Kidney glomerular epithelial cell (primary cell): ENCODE measurements at regions not wholly inside any gene's neighbourhood (a gene's known extent, or its start where the extent isn't known, plus 50 kb on each side); places are given as distances from the start of the nearest gene placed in this dataset.

Source experiments
- DNase-seq: peaks from one replicate; lab custom pipeline; 2025; lab: John Stamatoyannopoulos, UW

DNA sequence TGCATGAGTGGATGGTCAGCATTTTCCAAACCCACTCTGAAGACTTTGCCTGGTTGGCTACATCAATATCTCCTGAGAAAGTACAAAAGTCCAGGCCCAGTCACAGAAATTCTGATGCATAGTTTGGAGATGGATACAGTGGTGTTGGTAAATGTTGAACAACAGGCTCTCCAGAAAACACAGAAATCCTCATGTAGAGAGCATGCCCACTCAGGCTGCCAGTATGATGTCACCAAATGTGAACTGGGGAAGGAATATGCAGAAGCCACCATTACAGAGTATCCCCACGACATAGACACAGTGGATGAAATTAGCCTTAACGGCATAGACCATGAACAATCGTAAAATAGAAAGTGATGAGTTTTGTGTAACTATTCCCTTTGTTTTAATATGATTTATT lies 97.1 kb upstream of the NXT1 start:
- DNase-seq = no peak

DNA sequence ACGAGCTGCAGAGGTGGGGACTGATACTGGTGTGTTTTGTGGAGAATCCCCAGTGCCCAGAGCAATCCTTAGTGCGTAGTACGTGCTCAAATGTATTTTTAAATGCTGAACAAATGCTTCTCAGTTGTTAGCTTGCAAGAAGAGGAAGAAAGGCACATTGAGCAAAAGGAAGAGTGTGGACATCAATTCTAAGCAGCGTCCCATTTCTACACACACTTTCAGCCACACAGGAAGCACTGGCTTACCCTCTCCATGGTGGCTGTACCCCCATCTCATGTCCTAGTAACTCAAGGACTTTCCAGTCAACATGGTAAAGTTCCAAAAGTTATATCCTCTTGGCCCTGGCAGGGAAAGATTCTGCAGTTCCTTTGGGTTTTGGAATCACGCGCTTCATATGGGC lies 98.8 kb upstream of the NXT1 start:
- no peak for DNase-seq

DNA sequence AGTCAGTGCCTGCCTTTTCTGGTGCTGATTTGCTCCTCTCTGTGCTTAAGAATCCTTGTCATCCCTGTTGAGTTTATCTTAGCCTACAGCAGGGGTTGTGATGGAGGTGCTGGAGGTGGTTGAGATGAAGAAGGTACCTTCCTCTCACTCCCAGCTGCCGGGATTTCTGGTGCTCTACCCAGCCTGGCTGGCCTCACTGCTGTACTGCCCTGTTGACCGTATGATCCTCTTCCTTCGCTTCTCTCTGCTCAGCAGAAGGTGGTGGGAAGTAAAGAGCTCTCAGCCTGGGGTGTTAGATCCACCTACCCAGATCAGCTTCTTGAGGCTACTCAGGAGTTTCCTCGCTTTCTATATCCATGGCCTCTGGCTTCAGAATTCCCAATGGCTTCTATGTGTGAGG lies 101.0 kb upstream of the NXT1 start:
- no peak for DNase-seq

DNA sequence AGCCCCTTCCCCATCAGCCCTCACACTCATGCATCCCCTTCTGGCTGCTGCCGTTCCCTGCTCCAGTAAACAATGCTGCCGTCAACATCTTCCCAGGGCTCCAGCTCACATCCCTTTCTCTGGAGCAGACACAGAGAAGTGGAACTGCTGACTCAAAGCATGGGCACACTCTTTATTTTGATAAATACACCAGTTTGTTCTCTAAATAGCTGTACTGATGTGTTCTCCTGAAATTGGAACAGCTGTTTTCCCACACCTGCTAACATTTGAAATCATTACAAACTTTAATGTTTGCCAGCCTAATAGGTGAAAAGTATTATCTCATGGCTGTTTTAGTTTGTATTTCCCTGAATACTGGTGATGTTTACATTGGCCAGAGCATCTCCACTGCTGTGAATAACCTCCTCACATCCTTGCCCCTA lies 102.1 kb upstream of the NXT1 start:
- no peak for DNase-seq

DNA sequence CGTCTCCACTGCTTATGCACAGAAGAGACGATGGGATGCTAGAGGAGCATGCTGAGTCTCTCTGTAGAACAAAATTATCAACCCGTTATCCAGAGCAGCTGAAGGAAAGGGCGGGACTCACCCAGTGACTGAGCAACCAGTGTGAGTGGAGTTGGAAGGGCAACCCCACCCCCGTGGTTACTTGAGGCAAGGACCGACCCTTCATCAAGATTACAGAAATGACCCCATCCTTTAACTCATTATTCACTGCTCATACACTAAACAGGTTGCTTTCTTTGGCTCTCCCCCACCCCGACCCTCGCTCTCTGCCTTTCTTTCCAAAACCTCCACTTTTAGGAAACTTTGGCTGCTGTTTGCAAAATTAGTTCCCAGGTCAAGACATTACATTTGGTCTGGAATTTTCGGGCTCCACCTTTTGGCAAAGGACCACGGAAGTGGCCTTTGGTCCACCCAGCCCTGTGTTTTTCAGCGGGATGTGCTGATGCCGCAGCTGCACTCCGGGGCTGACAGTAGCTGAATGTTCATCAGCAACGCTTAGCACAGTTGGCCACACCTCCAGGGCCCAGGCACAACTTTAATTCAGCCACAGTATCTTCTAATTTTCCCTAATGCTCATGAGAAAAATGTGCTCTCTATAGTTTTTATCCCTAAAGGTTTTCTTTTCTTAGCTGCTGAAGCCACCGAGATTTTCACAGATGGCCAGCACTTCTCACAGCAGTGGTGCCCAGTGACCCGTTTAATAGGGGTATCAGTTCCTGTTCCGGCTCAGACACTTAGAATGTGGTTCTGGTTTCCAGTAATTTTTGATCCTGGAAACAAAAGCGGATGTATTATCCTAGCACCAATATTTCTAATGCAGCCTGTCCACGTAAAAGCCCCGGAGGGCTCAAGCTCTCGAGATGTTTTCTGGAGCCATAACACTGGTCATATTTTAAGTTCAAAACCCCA lies 103.6 kb upstream of the NXT1 start:
- DNase-seq = no peak

- no peak for DNase-seq
Measured at GRCh38 chr20:23245553-23246181, 104.9 kb upstream of the NXT1 start.

DNA sequence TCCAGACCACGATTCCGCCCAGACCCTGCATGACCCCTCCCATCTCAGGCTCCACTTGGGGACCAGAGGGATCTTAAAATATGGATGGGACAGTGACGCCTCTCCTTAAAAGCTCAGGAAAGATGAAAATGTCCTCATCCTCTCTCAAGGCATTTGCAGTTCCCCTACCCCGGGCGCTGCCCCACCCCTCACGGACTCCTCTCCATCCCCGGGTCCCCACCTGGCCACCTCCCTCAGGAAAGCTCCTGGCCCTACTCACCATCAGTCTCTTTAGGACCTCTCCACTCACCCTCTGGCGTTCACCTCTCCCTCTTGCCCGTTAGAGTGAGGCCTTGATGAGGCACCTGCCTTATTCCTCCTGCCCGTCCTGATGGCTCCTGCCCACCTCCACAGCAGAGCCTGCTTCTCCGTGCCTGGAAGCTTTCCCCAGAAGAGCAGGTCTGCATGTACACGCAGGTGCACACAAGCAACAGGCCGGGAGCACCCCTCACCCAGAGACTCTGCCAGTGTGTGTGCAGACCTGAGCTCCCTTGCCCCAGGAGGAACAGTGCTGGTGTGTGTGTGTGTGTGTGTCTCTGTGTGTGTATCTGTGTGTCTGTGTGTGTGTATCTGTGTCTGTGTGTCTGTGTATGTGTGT lies 105.6 kb upstream of the NXT1 start:
- DNase-seq = no peak

GRCh38 chr20:23244156-23244915 lies 106.3 kb upstream of the NXT1 start:
- DNase-seq = no peak

DNA sequence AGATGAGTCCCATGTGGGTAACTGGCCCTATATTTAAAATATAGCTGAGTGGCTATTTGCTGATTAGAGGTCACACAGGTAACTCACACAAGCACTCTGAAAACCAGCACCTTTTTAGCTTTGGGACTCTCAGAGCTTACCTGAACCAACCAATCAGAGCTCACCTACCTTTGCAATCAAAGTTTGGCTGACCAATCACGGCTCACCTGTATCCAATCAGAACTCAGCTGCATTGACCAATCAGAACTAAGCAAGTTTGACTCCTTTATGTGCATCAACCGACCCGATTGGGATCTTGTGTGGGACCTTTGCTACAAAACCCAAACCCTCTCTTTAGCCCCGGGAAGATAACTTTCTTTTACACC lies 106.8 kb upstream of the NXT1 start:
- DNase-seq = no peak

DNA sequence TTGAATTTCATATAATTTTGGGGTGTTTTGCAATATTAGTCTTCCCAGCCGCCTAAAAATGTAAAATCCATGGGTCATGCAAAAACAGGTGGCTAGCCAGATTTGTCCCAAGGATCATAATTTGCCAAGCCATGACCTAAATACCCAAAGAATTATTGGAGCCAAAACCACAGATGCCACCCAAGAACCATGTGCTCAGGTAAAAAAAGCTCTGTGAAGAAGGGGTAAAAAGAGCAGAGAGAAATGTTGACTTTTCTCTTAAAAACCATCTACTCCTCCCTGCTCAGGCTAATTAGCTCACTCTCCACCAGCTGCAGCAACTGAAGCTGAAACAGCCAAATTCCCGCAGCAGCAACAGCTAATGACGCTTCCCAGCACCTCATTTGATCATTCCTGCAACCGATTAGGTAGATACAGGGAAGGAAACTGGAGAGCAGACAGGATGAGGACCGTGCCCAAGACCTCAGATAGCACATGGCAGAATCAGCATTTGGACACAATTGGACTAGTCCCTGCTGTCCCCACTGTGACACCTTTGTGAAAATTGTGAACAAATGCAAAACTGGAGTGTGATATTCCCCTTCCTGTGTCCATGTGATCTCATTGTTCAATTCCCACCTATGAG lies 107.9 kb upstream of the NXT1 start:
- no peak for DNase-seq

DNA sequence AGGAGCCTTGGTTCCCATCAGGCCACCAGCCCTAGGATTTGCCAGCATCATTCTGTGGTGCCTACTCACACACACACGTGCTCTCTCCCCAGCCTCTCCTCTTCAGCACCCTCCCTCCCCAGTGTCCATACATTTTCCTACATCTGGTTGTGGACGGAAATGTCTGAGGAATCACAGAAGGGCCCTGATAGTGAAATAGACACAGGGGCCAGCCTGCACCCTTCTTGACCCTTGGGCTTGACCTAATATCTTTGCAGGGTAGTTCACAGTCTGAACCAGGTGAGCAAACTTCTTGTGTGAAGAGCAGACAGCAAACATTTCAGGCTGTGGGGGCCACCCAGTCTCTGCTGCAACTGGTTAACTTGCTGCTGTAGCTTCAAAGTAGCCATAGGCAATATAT lies 108.5 kb upstream of the NXT1 start:
- no peak for DNase-seq

GRCh38 chr20:23241416-23241815 lies 109.2 kb upstream of the NXT1 start:
- DNase-seq = no peak

DNA sequence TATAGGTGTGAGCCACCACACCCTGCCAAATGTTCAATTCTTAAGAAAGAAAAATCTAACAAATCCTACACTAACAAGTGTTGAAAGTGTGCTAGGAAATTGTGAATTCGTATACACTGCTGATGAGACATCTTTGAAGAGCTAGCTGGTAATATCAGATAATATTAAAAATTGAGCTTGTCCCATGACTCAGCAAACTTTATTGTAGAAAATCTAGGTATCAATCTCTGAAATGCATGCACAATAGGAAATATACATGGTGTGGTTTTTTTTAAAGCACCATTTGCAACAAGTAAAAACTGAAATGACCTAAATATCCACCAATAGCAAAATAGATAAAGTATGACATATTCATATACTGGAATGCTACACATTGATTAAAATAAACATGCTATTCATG lies 110.1 kb upstream of the NXT1 start:
- DNase-seq = no peak

- no peak for DNase-seq
Measured at GRCh38 chr20:23237201-23237600, 113.4 kb upstream of the NXT1 start.

DNA sequence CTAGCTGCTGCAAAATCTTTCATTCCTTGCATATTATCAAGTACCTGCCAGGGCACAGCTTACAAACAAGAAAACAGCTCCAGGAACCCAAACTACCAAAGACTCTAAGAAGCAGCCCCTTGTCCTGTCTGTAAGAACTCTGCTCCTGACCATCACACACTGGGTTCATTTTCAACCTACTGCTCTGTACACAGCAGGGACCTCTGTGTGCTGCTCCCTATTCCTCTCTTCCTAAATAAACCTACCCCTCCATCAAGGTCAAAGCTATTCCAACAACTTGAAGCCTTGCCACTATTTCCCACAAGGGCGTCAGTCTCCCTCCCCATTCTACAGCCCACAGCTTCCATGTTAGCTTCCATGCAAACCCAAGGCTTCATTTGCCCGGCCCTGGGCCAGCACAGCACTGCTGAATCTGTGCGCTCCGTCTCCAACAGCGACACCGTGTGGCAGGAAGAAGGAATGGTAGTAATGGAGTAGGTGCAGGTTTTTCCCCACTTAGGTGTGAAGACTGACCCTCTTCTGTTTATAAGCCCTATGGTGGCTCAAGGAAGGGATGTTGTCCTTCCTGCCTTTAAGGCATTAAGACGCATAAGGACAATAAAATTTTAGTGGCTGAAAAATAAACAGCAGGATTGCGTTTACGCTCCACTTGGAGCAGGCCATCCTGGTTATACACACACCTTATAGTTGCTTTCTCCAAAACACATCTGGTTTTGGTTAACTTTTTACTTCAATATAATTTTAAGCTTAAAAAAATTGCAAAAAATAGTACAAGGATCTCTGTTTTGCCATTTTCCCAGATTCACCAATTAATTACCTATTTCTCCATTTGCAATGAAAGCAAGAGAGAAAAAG lies 115.2 kb upstream of the NXT1 start:
- no peak for DNase-seq

DNA sequence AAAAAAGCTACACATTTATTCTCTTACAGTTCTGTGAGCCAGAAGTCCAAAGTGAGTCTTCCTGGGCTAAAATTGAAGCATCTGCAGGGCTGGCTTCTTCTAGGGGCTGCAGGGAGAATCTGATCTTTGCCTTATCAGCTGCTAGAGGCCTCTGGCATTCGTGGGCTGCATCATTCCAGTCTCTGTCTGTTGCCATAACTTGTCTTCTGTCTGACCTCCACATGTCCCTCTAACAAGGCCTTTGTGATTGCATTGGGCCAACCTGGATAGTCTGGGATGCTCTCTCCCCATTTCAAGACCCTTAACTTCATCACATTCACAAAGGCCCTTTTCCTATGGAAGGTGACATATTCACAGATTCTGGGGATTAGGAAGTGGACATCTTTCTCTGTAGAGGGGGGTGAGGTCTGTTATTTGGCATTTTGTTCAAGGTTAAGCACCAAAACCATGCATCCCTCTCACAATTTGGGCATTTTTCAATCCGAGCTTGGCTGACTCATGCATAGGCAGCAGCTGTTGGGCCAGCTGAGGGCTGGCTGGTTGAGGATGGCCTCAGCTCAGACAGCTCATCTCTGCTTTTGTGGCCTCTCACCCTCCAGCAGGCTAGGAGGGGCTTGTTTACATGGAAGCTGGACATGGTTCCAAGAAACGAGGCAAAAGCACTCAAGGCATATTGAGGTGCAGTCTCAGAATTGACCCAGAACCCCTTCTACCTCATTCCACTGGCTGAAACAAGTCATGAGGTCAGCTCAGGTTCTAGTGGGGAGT lies 116.1 kb upstream of the NXT1 start:
- no peak for DNase-seq

DNA sequence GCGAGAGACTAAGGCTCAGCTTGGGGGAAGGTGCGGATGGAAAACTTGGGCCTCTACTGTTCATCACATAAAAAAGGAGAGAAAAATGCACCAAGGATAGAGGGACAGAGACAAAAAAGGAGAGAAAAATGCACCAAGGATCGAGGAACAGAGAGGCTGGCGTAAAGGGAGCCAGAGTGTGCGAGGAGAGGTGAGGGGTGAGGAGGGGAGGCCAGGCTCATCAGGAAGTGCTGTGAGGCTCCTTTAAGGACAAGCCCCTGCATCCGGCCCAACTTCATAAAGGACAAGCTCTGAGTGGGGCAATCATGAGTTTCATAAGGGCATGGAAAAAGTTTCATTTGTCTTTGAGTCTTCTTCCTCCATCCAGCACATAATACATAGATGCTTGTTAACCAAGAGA lies 117.2 kb upstream of the NXT1 start:
- DNase-seq = no peak

DNA sequence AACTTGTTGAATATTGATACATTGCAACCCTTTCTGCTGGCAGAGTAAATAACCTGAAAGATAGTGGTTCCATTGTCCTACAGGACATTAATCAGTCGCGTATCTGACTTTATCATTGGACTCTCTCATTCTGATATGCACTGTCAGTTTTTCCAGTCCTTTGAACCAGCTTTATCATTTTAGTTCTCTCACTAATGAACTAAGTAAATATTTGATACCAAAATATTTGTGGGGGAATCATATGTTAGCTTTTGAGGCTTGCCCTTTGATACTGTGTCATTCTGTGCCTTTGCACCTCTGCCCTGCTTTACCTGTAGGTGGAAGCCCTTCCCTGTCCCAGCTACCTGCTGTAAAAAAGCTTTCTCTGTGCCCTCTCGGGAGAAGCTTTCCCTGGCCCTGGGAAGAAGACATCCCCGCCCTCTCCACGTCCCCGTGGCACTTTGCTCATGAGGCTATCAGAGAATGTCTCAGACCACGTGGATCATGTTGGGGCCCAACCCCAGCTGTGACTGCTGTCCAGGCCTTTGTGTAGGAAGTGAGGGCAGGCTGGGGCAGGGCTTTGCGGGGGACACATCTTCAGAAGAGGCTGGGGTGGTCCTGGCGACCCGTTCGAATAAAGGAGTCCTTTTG lies 117.8 kb upstream of the NXT1 start:
- DNase-seq = no peak

DNA sequence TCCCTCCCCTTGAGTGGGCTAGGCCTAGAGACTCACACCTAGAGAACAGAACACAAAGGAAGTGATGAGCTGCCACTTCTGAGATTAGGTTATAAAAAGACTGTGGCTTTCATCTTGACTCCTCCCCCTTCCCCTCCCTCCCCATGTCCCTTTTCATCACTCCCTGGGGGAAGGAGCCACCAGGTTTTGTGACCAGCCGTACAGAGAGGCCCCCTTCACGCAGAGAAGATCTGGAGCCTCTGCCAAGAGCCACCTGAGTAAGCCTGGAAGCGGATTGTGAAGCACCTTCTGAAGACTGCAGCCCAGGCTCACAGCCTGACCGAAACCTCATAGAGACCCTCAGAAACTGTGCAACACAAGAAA lies 118.4 kb upstream of the NXT1 start:
- no peak for DNase-seq
